GM18909 (cell line): ENCODE measurements at regions not wholly inside any gene's neighbourhood (a gene's known extent, or its start where the extent isn't known, plus 50 kb on each side); places are given as distances from the start of the nearest gene placed in this dataset.
A peak's percentile ranks its signal among the peaks of the same experiment; 100 is the strongest.

Experiments
- ATAC-seq: cut with Tn5 transposase; IDR thresholded peaks from one replicate; pipeline ENCODE4 v1.9.1; 2021; ENCODE audit warnings: mild to moderate bottlenecking; ENCODE audit not compliant: unreplicated experiment, poor library complexity

- no peak for ATAC-seq
Observed at GRCh38 chr1:58032611-58033073, 513.9 kb downstream of the OMA1 start.

DNA sequence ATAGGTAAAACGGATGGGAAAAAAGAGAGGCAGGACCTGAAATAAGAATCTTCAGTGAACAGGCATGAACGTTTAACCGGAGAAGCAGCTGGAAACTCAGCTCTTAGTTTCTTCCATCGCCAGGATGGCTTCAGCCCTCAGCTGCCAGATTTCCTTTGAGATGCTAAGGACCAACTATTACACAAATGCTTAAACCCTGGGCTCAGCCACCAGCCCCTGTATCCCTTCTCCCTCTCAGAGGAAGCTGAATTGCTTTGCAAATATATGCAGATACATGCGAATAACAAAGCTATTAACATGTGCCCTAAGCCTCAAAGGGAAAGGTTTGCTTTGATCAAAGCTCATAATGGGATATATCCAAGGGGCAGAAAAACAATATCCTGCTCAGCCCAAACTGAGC lies 515.1 kb downstream of the OMA1 start:
- no peak for ATAC-seq

- ATAC-seq = no peak
Observed at GRCh38 chr1:58030456-58030855, 516.1 kb downstream of the OMA1 start.

GRCh38 chr1:58017641-58018040 lies 528.9 kb downstream of the OMA1 start:
- ATAC-seq = no peak

DNA sequence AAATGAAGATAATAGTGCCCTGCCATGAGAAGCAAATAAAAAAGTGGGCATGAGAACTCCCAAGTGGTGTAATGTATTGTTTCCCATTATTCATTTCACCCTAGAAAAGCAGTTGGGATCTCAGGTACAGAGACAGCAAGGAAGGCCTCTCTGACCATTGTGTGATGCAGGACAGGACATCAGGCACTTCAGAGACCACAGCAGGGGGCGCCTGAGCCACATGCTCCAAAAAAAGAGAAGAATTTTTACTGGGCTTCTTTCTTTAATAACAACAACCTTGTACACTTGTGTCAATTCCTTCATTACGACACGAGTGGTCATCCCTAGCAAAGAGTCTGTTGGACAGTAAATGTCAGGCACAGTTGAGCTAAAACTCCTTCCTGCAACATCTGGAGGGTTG lies 533.3 kb downstream of the OMA1 start:
- no peak for ATAC-seq

DNA sequence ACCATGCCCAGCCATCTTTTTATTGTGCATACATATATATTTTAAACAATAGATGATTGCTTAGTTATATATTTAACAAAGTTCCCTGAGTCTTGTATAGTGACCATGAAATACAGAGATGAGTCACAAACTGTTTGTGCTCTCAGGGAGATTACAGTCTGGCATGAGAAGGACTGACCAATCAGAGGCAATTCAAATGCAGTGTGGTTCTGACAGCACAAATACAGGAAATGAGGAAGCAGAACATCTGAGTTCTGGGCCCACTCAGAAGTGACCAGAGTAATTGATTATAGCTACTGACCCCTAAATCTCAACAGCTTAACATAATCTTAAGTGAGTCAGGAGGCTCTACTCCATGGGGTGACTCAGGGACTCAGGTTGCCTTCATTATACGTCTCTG lies 534.5 kb downstream of the OMA1 start:
- no peak for ATAC-seq

DNA sequence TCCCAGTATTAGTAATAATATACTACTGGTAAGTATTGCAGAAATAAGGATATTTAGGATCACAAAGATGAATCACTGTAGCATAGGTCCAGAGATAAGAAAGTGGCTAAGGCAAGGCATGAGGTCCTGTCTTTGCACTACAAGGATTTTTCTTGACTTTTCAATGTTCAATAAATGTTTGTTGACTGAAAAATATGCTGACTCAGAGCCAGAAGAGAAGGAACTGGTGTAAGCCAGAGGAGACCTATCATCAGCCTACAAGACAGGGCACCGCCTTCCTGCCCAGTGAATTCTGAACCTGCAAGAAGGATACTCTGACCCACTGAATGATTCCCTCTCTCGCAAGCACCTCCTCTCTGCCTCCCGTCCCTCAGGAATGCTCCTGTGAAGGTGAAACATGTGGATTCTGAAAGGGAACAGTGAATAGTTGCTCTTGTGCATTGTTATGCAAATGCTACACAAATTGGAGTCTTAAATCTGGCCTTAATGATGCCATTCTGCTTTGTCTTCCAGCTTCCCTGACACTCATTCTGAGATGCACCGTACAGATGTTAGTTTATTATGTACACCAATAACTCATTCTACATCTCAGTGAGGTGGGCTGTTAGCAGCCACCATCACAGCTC lies 540.0 kb downstream of the OMA1 start:
- ATAC-seq = no peak

GRCh38 chr1:58005212-58005611 lies 541.3 kb downstream of the OMA1 start:
- no peak for ATAC-seq

DNA sequence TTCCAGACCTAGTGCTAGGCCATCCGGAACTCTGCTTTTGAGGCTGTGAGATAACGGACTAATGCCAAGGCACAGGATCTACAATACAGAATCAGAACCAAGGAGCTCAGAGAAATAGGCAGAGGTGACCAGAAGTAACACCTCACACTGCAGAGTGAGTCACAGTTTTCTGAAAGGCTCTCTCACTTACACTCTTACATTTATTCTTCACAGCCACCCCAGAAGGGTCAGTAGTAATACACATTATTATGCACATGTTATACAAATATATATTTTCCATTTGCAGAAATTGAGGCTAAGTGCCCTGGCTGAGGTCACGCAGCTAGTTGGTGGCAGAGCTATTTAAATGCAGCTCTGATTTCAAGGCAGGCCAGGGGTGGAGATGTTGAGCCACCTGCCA lies 542.5 kb downstream of the OMA1 start:
- ATAC-seq = no peak

- no peak for ATAC-seq
Observed at GRCh38 chr1:58003059-58003458, 543.5 kb downstream of the OMA1 start.

- ATAC-seq = no peak
Observed at GRCh38 chr1:58000821-58001220, 545.7 kb downstream of the OMA1 start.

GRCh38 chr1:58000116-58000515 lies 546.4 kb downstream of the OMA1 start:
- ATAC-seq = no peak

DNA sequence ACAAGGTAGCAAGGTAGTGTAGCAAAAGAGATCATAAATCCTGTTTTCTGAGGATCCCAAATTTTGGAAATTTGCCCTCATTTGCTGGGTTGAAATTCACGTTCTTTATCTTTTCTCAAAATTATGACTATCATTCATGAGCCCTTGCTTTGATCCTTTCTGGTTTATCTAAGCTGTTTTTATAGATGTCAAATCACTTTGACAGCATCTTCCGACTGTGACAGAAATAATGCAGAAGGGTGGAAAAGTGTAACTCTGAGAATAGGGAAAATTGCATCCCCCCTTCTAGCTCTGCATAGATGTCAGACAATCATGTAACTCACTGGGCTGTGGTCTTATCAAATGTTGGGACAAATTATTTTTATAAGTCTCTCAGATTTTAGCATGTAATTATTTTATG lies 550.1 kb downstream of the OMA1 start:
- no peak for ATAC-seq

- no peak for ATAC-seq
Observed at GRCh38 chr1:57991289-57991688, 555.2 kb downstream of the OMA1 start.

- ATAC-seq = no peak
Observed at GRCh38 chr1:57989877-57990276, 556.6 kb downstream of the OMA1 start.

GRCh38 chr1:57987523-57987922 lies 559.0 kb downstream of the OMA1 start:
- no peak for ATAC-seq

- peak; percentile 78 for ATAC-seq
Observed at GRCh38 chr1:57986432-57986831, 560.1 kb downstream of the OMA1 start.

GRCh38 chr1:57984277-57984676 lies 560.4 kb upstream of the DAB1 start:
- no peak for ATAC-seq

DNA sequence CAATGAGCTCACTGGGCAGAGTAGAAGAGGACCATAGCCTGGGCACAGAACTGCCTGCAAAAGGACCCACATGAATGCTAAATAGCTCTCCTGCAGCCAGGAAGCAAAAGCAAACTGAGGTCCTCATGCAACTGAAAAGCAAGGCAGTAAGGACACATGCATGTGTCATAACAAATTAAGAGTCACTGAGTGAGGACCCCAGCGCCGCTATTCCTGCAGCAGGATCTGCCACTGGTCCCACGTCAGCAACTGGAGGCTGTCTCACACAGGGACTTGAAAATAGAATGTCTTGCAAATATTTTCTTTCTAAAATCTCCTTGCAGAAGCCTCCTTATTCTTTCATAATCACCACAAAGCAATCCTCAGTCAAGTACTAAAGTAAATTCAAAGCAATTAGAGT lies 559.6 kb upstream of the DAB1 start:
- ATAC-seq = no peak

DNA sequence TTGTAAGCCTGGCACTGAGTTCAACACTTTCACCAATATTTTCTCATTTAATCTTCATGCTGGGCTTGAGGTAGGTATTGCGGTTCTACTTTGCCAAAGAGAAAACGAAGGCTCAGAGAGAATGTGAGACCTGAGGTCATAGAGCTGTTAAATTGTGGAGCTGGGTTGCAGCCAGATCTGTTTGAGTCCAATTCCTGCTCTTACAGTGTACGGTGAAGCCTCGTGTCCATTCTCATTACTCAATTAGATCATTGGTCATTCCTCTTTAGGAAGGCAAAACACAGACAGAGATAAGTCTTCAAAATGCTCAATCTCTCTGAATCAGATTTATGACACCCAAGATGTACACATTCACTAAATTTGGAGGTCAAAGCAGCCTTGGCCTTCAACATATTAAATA lies 559.0 kb upstream of the DAB1 start:
- no peak for ATAC-seq

DNA sequence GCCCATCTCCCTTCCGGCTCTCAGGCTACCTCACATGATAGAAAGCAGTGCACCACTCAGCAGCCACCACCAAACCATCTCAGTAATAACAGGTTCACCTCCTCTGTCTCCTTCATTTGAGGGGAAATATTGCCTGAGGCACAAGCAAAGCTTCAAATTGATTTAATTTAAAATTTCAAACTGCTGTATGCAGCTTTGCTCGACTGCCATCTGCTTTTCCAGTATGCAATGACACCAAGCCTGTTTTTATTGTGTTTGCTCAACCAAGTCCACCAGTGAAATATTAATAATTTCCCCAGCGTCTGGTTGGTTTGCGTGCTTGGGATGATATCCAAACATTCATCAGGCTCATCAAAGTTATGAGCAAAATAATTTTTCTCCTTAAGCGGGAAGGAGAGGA lies 552.4 kb upstream of the DAB1 start:
- no peak for ATAC-seq

- ATAC-seq = no peak
Observed at GRCh38 chr1:57968321-57968720, 544.5 kb upstream of the DAB1 start.
